Stomach (tissue), 4 donors: ENCODE measurements at regions not wholly inside any gene's neighbourhood (a gene's known extent, or its start where the extent isn't known, plus 50 kb on each side); places are given as distances from the start of the nearest gene placed in this dataset.

Experiments
- POLR2AphosphoS5 ChIP-seq, 3 donors: sonication (generic); formaldehyde crosslinking; IDR thresholded peaks; one replicate each; pipeline ENCODE4 v1.6.1; 2016; ENCODE audit warnings: antibody characterized with exemption in 3 of 3
- TF ChIP-seq, protein P1 (sequence below), 7 experiments: fragments of 450-650 bp in 4 of 7; fragments of 200-600 bp in 3 of 7; sonication (generic) in 3 of 7; IDR thresholded peaks; one replicate each; pipeline ENCODE4 v1.5.1; 2016 to 2019; ENCODE audit warnings: antibody characterized with exemption in 7 of 7, control low read depth in 2 of 7, mild to moderate bottlenecking in 1 of 7

- TF ChIP-seq, protein P1, sequence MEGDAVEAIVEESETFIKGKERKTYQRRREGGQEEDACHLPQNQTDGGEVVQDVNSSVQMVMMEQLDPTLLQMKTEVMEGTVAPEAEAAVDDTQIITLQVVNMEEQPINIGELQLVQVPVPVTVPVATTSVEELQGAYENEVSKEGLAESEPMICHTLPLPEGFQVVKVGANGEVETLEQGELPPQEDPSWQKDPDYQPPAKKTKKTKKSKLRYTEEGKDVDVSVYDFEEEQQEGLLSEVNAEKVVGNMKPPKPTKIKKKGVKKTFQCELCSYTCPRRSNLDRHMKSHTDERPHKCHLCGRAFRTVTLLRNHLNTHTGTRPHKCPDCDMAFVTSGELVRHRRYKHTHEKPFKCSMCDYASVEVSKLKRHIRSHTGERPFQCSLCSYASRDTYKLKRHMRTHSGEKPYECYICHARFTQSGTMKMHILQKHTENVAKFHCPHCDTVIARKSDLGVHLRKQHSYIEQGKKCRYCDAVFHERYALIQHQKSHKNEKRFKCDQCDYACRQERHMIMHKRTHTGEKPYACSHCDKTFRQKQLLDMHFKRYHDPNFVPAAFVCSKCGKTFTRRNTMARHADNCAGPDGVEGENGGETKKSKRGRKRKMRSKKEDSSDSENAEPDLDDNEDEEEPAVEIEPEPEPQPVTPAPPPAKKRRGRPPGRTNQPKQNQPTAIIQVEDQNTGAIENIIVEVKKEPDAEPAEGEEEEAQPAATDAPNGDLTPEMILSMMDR (IDR thresholded peaks at IDR 0.05), result no peak
- TF ChIP-seq POLR2AphosphoS5 (IDR thresholded peaks at IDR 0.05), result no peak
Observed at GRCh38 chr11:130738611-130739010, 177.7 kb downstream of the SNX19 start.
